Keratinocyte (primary cell): ENCODE measurements at regions not wholly inside any gene's neighbourhood (a gene's known extent, or its start where the extent isn't known, plus 50 kb on each side); places are given as distances from the start of the nearest gene placed in this dataset.

ENCODE experiments used
- DNase-seq: peaks from one replicate; pipeline ENCODE4 v3.0.0-alpha.2; 2011; ENCODE audit warnings: low read depth, missing footprints, low spot score
- FAIRE-seq: peaks from 2 replicates; lab custom pipeline; 2011; peaks lifted over from hg19 to GRCh38; lab: Jason Lieb, UNC
- H2AFZ ChIP-seq: 2 replicates; pipeline ENCODE4 v1.6.0; 2012; ENCODE audit warnings: low read length, control low read depth, inconsistent platforms; ENCODE audit not compliant: control insufficient read depth
- H3K27ac ChIP-seq: 2 replicates; pipeline ENCODE4 v1.5.1; 2011; ENCODE audit warnings: low read length; ENCODE audit not compliant: control insufficient read depth, insufficient read depth
- H3K27me3 ChIP-seq: 3 replicates; pipeline ENCODE4 v1.6.0; 2011; ENCODE audit warnings: low read length; ENCODE audit not compliant: control insufficient read depth, insufficient read depth; ENCODE audit errors: extremely low read depth
- H3K36me3 ChIP-seq, 2 experiments: 2 replicates in 1 of 2; 3 replicates in 1 of 2; pipeline ENCODE4 v1.5.1; 2011; ENCODE audit warnings: low read length in 2 of 2, mild to moderate bottlenecking in 1 of 2; ENCODE audit not compliant: control insufficient read depth in 2 of 2, insufficient read depth in 2 of 2; ENCODE audit errors: extremely low read depth in 1 of 2
- H3K4me1 ChIP-seq: 3 replicates; pipeline ENCODE4 v1.5.1; 2011; ENCODE audit warnings: low read length; ENCODE audit not compliant: control insufficient read depth, insufficient read depth; ENCODE audit errors: extremely low read depth
- H3K4me2 ChIP-seq: 3 replicates; pipeline ENCODE4 v1.6.0; 2011; ENCODE audit warnings: low read depth, low read length; ENCODE audit not compliant: control insufficient read depth, insufficient read depth; ENCODE audit errors: extremely low read depth
- H3K4me3 ChIP-seq, 3 experiments: fragments of 200-600 bp in 1 of 3; sonication (generic) in 1 of 3; 2 replicates in 2 of 3; 3 replicates in 1 of 3; pipeline ENCODE4 v1.5.1; 2011 to 2016; ENCODE audit warnings: low read length in 3 of 3, mild to moderate bottlenecking in 3 of 3, control low read depth in 2 of 3, inconsistent platforms in 1 of 3, low read depth in 1 of 3, mixed read lengths in 1 of 3, mixed run types in 1 of 3, moderate library complexity in 1 of 3; ENCODE audit not compliant: control insufficient read depth in 2 of 3, insufficient read depth in 2 of 3; ENCODE audit errors: extremely low read depth in 1 of 3
- H3K79me2 ChIP-seq: 2 replicates; pipeline ENCODE4 v1.6.0; 2012; ENCODE audit warnings: low read length; ENCODE audit not compliant: control insufficient read depth, insufficient read depth
- H3K9ac ChIP-seq: 3 replicates; pipeline ENCODE4 v1.6.0; 2011; ENCODE audit warnings: low read length; ENCODE audit not compliant: control insufficient read depth, insufficient read depth; ENCODE audit errors: extremely low read depth
- H3K9me1 ChIP-seq: 3 replicates; pipeline ENCODE4 v1.6.0; 2011; ENCODE audit warnings: low read length; ENCODE audit not compliant: control insufficient read depth, insufficient read depth; ENCODE audit errors: extremely low read depth
- H3K9me3 ChIP-seq: 2 replicates; pipeline ENCODE4 v1.5.1; 2012; ENCODE audit warnings: low read depth, low read length; ENCODE audit not compliant: control insufficient read depth
- H4K20me1 ChIP-seq: 3 replicates; pipeline ENCODE4 v1.6.0; 2011; ENCODE audit warnings: low read length; ENCODE audit not compliant: control insufficient read depth, insufficient read depth; ENCODE audit errors: extremely low read depth
- CTCF ChIP-seq, 3 experiments: IDR thresholded peaks in 1 of 3; conservative IDR thresholded peaks in 1 of 3; optimal IDR thresholded peaks in 1 of 3; 2 replicates in 2 of 3; 3 replicates in 1 of 3; pipeline versions ENCODE3 to v1.5.1; 2011; ENCODE audit warnings: low read length in 3 of 3, mild to moderate bottlenecking in 3 of 3, moderate library complexity in 2 of 3, control low read depth in 1 of 3, inconsistent platforms in 1 of 3; ENCODE audit not compliant: insufficient read depth in 2 of 3; ENCODE audit errors: extremely low read depth in 1 of 3
- EZH2 ChIP-seq: IDR thresholded peaks from one replicate; pipeline ENCODE4 v1.6.1; 2012; ENCODE audit warnings: inconsistent platforms, mild to moderate bottlenecking, low read length, moderate library complexity
- dilution Hi-C: fragments of 300-500 bp; cut with MboI; formaldehyde crosslinking; loops from one replicate; pipeline ENCODE4 v1.7.0; 2020; ENCODE audit warnings: low sequenced_read_pairs; ENCODE audit not compliant: extremely low pct_ligation_motif_present
- small RNA-seq, 3 experiments: library from RNA; depleted of rRNA; stranded (forward); fragments of <200 nt; gene quantifications; one replicate each; pipeline ENCODE3, GENCODE V24; 2012; ENCODE audit warnings: low read depth in 3 of 3, low replicate concordance in 1 of 3; ENCODE audit not compliant: insufficient read length in 3 of 3

- H3K4me1 ChIP-seq, result no peaks in the 10 kb centered on the region
- H3K9me3 ChIP-seq, result no peaks in the 10 kb centered on the region
- H3K79me2 ChIP-seq, result no peaks in the 10 kb centered on the region
- H4K20me1 ChIP-seq, result no peaks in the 10 kb centered on the region
- H3K36me3 ChIP-seq, result no peaks in the 10 kb centered on the region
- no peak overlapping the region for H3K4me2 ChIP-seq
- no peak overlapping the region for H3K9ac ChIP-seq
- no peak overlapping the region for H3K27ac ChIP-seq
- no peaks in the 10 kb centered on the region for H3K9me1 ChIP-seq
- no peak for TF ChIP-seq CTCF (optimal IDR thresholded peaks at IDR 0.05 in 1 of 3, IDR thresholded peaks at IDR 0.05 in 1 of 3, conservative IDR thresholded peaks at IDR 0.05 in 1 of 3; ENCODE audit: extremely low read depth in 1 of 3, insufficient read depth in 2 of 3, low read length in 3 of 3)
- TF ChIP-seq EZH2, result no peak
- no peaks in the 10 kb centered on the region for H3K27me3 ChIP-seq
- no peak for DNase-seq
- H2AFZ ChIP-seq, result no peak overlapping the region
- no peak overlapping the region for H3K4me3 ChIP-seq
- dilution Hi-C loops, result no loop called here
- no peak for FAIRE-seq
Measured at GRCh38 chr5:130237721-130238120, 333.5 kb downstream of the CHSY3 start.

Small RNA genes lying in the stretch of these regions (small RNA-seq; reads per million reads assigned to genes)
- gene AC113367.2, result 0 reads per million in 3 experiments
- 0 to 0.50 (median 0.07) reads per million in 3 experiments for gene RNU7-53P
